ENCODE measurements at regions not wholly inside any gene's neighbourhood (a gene's known extent, or its start where the extent isn't known, plus 50 kb on each side); places are given as distances from the start of the nearest gene placed in this dataset.

- TF ChIP-seq CTCF (IDR thresholded peaks at IDR 0.05; ENCODE audit: low read depth, low read length) (no peak), EZH2phosphoT487 (IDR thresholded peaks at IDR 0.05; ENCODE audit: low read depth) (no peak)
Measured at GRCh38 chr7:37536706-37537105, 88.0 kb upstream of the ELMO1 start.
